Activated T-helper 1 cell treated with Interleukin-2 at 50 U/mL for 16 hours (primary cell): ENCODE measurements at regions not wholly inside any gene's neighbourhood (a gene's known extent, or its start where the extent isn't known, plus 50 kb on each side); places are given as distances from the start of the nearest gene placed in this dataset.

ENCODE experiments used
- DNase-seq: peaks from one replicate; pipeline ENCODE4 v3.0.0-alpha.2; 2020; ENCODE audit warnings: low read depth

DNA sequence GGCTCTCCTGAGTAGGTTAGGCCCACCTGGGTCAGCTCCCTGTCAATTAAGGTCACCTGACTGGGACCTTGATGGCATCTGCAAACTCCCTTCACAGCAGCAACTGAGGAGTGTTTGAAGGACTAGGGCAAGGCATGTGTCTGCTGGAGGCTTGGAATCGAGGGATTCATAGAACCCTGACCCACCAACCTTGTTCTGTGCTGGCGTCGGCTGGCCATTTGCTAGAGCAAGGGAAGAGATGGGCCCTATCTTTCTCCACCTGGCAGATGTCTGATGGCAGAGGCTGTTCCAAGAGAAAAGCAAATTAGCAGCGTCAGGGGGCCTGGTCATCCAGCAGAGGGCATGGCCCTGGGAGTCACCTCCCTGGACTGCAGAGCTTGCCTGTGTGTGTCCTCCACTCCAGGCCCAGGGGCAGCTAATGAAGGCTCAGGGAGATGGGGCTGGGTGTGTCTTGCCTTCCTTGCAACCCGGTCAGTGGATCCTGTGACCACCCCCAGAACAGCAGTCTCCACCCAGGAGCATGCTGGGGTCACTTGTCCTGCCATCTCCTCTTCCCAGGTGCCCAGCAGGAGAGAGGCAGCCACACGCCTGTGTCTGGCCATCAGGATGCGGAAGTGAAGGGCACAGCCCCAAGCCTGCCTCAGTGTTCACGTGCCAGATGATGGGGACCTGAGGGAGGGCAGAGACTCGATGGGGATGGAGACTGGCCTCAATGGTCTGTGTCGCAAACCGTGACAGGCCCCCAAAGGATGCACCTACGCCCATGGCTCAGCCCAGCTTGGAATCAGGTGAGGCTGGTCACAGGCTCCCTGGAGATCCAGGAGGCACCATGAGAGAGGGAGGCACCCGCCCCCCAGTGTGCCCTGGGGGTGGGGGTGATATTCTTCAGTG is 53.9 kb downstream of the BARX1 start:
- DNase-seq, result no peak

DNA sequence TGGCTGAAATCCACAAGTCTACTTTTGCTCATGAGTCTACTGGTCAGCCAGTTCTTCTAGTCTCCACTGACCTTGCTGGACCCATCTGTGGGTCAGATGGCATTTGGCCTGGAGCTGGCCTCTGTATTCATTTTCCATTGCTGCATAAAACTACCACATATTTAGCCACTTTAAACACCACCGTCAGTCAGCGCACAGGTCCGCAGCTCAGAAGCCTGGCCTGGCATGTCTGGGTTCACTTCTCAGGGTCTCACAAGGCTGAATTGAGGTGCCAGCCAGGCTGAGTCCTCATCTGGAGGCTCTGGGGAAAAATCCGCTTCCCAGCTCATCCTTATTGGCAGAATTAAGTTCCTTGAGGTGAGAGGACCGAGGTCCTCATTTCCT is 54.7 kb downstream of the BARX1 start:
- no peak for DNase-seq

DNA sequence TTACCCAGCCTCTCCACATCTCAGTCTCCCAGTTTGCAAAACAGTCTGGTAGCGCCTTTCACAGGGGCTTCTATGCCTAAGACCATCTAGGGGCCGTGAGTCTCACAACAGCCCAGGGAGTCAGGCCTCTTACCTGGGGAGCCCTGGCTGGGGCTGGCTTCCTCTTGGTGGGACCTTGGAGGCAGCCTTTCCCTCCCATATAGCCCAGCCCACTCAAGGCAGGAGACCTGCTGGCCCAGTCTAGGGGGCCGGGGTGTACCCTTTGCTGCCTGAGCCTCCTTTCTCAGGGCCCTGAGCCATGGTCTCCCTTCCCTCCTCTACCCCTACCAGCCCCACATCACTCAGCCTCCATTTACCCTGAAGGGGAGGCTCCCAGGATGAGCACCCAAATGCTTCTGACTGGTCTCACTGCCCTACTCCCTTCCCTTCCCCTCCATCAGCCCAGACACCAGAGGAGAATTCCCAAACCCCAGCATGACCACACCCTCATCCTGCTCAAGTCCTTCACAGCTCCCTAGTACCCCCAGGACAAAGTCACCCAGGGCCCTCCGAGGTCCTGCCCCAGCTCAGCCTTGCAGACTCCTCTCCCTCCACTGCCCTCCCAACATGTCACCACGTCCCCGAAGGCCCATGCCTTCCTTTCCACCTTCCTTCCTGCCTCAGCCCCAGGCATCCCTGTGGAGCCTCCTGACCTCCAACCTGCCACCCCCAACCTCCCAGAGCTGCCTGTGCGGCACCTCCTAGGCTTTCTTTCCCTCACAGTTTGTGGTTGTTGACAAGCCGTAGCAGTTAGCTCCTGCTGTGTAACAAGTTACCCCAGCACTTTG is 55.3 kb downstream of the BARX1 start:
- DNase-seq, result no peak

DNA sequence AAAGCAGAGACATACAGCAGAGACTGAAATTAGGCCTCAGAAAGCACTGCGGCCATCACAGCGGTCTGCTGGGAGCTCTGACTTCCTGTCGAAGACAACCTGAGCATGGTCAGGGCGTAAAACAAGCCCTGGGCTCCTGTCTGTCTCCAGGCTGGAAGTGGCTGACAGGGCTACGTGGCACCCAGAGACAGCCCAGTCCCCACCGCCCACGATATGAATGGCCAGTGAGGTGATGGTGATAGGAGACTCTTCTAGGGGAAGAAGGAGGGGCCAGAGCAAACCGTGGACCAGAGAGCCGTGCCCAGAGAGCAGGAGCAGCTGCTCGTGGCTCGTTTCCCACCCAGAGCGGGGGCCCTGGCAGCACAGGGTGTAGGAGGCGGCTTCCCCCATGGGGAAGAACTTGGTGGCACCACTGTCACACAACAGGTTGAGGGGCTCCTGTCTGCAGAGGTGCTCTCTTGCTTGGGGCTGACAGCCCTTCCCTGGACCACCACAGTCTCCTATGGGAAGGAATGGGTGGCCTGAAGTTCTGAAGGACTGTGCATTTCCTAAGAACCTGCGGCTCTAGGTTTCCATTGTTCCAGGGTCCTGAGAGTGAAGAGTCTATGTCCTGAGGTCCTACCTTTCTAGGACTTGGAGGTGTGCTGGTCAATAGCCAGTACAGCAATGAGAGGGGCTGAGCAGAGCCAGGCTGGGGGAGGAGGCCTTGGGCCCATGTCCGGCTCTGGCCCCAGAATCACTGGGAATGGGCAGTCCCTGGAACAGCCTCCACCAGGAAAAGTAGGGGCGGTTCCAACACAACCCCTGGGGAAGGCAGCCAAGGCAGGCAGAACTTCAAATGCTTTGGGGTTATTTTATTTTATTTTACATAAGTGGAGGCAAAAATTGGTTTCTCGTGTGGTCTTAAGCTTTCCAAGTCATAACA is 56.4 kb downstream of the BARX1 start:
- DNase-seq, result no peak

DNA sequence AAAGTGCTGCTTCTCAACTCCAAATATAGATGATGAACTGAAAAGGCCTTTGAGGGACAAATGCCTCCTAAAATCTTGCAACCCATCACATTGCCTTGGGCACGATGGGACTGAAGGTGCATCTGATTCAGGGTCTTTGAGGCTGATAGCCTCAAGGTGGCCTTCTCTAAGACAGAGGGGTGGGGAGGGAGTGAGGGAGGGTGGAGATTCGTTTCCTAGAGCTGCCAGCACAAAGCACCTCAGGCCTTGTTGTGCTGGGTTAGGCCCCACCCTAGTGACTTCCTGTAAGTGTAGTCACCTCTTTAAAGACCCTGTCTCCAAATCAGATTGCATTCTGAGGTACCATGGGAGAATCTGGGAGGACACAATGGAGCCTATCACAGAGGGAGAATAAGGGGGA is 57.1 kb downstream of the BARX1 start:
- no peak for DNase-seq

DNA sequence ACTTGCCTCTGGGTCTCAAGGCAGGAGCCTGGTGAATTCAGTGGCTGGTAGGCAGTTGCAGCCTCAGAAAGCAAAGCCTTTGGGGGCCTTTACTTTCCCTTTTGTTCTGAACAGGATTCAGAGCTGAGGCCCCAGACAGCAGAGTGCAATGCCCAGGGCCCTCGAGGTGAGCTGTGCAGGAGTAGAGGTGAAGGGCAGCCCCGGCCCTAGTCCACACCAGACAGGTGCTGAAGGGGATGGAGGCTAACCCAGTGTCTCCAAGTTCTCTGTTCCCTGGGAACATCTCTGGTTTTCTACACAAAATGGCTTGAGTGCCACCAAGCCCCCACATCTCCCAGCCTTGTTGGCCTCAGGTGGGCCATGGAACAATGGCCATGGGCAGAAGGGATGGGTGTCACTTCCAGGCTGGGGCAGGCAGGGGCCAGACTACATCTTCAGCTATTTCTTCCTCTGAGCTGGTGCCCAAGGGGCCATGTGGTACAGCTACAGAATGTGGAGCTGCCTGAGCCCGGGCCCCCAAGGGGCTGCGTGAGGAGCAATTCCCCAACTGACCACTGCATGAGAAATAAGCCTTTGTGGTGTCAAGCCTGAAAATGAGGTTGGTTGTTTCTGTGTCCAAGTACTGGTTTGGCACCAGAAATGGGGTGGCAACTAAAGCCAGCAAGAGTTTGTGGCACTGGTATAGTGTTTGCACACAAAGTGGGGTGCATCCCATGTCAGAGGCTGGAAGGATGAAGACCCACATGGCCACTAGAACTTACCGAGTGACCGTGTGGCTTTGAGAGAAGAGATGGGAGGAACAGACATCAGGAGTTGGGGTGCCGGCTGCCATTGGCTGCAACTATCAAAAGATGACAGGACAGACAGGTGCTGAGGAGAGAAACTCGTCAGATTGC is 57.8 kb downstream of the BARX1 start:
- no peak for DNase-seq

DNA sequence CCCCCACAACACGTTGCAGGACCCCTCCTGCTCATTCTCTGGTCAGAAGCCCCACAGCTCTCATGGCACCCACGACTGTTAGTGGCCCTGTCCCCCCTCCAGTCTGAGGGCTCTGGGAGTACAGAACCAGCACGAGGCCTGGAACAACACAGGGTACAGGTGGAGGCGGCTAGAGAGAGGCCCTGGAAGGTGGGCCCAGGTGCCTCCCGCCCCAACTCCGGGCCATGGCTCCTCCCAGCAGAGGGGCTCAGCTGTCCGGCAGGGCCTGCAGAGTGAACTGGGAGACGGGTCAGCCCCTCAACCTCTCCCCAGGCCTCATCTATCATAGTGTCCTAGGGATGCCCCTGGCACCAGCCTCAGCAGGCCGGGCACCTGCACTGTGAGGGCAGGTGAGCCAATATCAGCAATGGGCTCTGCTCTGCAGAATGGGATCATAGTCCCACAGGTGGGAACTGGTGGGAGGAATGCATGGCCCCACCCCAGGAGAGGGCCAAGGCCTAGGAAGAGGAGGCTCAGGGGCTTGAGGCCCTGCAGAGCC is 58.6 kb downstream of the BARX1 start:
- no peak for DNase-seq

DNA sequence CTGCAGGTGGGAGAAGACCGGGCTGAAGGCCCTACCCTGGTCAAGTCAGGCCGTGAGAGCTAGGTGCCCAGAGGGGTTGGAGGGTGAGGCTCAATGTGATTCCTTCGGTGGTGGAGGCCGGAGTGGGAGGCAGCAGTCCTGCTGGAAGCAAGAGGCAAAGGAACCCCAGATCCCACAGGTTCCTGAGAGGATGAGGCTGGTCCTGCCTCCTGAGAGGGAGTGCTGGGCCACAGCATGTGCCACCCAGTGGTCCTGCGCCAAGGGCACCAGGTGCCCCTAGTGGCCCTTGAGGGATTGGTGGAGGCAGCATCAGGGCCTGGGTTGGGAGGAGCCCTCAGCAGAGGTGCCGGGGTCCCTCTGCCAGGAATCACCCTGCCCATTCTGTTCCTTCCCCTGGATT is 59.1 kb downstream of the BARX1 start:
- no peak for DNase-seq

DNA sequence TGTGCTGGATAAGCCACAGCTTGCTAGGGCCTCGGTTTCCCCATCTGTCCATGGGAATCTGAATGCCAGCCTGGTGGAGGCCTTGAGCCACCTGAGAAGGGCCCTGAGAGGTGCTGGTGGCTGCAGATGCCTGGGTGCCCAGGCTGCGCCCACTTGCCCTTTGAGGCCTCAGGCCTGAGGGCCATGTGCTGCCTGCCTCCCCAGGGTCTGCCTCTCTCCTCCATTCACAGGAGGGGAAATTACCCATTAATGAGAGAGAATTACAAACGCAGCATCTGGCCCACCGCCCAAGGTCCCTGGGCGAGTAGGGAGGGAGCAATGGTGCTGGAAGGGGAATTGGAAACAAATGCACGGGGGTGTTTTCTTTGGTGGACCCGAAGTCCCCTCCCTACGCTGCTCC is 59.6 kb downstream of the BARX1 start:
- DNase-seq, result no peak

DNA sequence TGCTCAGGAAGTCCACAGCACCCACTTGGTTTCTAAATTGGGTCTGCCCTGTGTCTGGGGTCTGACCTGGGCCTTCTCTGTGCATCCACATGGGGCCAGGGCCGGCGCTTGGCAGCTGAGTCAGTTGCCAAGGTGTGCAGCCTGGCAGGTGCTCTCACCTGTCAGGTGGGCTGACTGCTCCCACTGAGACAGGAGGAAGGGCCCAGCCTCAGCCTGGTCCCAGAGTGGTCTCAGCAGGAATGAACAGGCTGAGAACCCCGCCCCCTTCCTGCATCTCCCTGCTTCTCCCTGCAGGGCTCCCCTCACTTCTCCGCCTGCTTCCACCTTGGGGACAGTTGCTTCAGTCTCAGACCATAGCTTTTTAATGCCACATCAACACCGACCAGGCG is 60.5 kb downstream of the BARX1 start:
- DNase-seq, result no peak

DNA sequence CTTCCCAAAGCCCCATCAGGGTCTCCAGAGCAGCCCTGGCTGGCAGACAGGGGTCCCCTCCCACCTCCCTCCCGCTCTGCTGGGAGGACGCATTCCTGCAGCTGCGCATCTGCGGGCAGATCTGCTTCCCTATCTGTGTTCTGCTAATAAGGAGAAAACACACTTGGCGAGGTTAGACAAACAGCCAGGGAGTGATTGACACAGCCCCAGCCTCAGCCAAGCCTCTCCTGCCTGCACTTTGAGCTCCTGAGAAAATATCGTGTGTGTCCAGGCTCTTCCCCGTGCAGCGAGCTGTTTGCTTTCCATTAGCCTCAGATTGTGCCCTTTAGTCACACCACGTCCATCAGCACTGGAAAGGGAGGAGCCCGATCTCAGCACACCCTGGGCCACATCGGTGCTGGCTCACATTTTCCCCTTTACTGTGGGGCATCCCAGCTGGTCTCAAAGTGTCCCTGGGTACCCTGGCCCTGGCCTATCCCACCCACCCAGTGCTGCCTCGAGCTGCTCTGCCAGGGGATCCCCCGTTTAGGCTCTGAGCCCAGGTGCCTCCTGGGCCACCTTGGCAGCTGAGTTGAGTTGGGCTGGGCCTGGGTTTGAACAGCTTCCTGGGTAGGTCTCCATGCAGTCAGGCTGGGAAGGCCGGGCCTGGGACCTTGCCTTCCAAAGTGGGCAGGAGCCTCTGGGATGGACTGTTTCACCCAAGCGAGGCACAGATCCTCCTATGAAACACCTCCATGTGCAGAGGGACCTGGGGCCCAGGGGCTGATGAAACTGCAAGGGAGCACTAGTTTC is 61.1 kb downstream of the BARX1 start:
- no peak for DNase-seq

DNA sequence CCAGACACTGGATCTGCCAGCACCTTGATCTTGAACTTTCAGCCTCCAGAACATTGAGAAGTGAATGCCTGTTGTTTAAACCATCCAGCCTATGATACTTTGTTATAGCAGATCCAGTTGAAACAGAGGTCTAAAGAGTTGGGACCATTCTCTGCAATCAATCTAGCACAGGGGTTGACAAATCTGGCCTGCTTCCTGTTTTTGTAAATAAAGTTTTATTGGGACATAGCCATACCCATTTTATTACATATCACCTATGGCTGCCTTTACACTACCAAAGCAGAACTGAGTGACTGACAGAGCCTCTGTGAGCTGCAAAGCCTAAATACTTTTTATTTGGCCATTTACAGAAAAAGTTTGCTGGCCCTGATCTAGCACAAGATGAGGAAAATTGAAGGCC is 62.0 kb downstream of the BARX1 start:
- no peak for DNase-seq

DNA sequence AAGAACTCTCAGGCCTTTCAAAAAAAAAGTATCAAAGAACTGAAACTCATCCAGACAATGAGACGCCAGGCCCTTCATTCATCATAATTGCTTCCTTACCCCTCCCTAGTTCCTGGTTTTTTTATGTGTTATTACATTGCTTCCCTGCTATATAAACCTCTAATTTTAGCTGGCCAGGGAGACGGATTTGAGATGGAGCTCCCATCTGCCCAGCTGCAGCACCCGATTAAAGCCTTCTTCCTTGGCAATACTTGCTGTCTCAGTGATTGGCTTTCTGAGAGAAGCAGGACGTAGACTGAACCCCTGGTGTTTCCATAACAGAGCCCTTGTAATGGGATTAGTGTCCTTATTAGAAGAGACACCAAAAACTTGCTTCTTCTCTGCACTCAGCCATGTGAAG is 62.4 kb downstream of the BARX1 start:
- DNase-seq, result no peak

DNA sequence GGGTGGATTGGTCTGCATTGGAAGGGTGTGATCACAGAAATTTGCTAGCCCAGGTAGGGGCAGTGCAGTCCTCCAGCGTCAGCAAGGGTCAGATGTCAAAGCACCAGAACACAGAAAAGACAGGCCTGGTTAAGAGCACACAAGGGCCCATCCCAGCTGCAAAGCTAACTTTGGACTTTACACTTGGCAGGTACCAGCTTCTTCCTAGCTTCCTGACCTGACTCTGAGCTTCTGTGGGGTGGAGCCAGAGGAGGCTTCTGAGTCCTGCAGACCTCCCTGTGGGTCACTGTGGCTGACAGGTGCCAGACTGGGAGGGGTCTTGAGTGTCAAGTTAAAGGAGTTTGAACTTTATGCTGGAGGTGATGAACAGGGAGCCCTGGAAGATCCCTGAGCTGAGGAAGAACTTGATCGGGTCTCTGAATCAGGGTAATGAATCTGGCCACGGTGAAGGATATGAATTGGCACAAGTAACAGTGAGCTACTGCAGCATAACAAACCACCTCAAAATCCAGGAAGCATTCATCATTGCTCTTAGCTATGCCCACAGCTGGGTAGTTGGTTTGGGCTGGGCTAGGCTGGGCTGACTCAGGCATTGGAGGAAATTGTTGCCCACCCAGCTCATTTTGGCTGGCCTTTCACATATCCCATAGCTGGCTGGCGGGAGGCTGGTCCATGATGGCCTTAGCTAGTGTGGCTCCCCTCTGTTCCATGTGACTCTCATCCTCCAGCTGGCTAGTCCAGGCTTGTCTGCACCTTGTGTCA is 63.4 kb downstream of the BARX1 start:
- DNase-seq, result no peak

DNA sequence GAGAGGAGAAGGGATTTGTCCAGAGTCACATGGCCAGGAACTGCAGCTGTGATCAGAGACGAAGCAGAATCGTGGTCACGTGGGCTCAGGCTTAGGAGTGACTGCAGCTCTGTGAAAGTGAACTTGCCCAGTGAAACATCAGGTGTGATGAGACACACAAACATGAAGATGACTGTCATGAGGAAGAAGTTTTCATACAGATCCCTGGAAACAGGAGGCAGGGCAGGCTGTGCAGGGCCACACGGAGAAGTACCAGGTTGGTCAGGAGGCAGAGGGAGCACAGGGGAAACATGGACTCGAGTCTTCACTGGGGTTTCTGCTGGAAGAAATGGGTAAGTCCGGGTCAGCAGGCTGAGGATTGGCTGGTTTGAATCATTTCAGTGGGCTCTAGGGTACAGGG is 64.1 kb downstream of the BARX1 start:
- no peak for DNase-seq

DNA sequence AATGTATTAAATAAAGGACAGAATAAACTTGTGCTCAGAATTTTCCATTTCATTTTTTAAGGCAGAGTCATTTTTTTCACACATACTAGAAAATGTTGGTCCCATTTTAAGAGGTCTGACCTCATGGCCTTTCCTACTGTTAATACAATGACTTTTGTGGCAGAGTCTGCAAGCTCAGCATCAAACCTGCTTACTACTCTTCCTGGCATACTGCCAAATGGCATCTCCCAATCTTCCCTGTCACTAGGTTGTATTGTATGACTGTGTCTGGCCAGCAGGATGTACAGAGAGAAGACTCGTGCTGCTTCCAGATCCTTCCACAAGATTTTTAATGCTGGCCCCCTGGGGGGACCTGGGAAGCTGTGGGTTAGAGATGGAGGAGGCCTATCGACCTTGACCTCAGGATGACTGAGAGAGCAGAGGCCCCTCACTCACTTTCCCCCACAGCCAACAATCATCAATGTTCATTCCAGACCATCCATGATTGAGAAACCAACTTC is 64.7 kb downstream of the BARX1 start:
- no peak for DNase-seq

DNA sequence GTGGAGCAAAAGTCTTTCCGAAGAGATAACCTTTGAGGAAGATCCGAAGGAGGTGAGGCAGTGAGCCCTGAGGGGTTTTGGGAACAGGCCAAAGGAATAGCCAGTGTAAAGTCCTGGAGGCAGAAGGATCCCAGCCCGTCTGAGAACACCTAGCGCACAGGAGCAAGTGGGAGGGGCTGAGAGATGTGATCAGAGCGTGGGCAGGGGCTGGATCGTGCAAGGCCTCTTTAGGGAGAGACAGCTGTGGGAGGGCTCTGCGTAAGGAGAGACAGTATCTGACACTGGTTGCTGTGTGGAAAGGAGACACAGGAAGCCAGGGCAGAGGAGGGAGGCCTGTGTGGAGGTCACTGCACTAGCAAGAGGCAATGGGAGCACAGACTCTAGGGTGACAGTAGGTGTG is 68.2 kb downstream of the BARX1 start:
- DNase-seq, result no peak

DNA sequence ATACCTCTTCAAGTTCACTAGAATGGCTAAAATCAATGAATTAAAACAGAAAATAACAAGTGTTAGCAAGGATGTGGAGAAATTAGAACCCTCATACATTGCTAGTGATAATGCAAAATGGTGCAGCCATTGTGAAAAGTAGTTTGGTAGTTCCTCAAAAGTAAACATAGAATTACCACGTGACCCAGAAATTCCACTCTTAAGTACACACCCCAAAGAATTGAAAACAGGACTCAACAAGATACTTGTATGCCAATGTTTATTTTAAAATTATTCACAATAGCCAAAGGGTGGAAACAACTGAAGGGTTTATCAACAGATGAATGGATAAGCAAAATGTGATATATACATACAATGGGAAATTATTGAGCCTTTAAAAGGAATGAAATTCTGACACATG is 70.3 kb downstream of the BARX1 start:
- no peak for DNase-seq
